ENCODE measurements at regions not wholly inside any gene's neighbourhood (a gene's known extent, or its start where the extent isn't known, plus 50 kb on each side); places are given as distances from the start of the nearest gene placed in this dataset.

GRCh38 chr6:19479551-19479950 lies 357.6 kb upstream of the ID4 start:
- DNase-seq: no peak

DNA sequence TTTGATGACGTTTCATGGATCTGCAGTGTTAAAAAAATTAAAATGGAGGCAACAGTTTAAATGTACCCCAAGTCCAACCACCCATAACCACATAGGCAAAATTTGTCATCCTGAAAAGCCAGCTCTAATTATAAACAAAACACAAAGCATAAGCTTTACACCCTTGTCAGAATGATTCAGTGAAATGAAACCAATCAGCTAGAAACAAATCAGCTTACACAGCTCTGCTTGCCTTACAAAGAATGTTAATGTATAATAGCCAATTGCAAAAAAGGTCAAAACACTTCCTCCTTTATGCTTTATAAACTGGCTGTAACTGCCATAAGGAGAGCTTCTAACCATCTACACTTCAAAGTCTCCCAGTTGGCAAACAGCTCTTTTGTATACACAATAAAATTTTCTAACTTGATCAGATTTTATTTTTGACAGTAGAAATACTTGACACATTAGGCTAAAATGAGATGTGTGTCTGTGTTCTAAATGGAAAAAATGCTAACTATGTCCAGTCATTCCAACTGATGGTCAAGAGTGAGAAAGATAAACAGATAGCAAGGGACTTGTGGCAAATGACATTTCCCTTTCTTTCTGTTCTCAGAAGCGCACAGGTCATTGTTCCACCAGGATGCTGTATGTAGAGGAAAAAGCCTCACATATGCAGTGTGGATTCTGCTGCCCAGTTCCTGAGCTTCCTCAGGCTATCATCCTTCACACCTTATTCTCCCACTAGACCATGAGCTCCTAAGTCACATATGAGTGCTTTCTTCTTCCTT lies 344.3 kb upstream of the ID4 start:
- DNase-seq: no peak

GRCh38 chr6:19501737-19502245 lies 335.4 kb upstream of the ID4 start:
- DNase-seq: no peak

GRCh38 chr6:19502301-19502700 lies 334.9 kb upstream of the ID4 start:
- DNase-seq: no peak

- DNase-seq: no peak
Measured at GRCh38 chr6:19515939-19516338, 321.2 kb upstream of the ID4 start.

DNA sequence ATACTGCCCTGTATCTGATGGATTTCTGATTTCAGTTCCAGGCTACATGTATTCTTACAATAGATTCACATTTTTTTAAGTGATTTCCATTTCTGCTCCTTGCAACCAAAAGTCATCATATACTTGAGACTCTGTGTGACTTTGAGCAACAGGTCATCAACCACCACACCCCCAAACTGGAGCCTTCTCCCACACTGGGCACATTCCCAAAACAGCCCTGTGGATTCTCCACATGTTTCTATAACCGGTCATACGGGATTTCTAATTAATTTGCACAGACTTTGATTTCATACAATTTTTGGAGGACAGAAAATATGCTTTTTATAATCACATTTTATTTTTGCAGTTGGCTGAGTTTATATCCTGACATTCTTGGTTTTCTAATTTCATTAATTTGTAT lies 317.2 kb upstream of the ID4 start:
- DNase-seq: no peak

DNA sequence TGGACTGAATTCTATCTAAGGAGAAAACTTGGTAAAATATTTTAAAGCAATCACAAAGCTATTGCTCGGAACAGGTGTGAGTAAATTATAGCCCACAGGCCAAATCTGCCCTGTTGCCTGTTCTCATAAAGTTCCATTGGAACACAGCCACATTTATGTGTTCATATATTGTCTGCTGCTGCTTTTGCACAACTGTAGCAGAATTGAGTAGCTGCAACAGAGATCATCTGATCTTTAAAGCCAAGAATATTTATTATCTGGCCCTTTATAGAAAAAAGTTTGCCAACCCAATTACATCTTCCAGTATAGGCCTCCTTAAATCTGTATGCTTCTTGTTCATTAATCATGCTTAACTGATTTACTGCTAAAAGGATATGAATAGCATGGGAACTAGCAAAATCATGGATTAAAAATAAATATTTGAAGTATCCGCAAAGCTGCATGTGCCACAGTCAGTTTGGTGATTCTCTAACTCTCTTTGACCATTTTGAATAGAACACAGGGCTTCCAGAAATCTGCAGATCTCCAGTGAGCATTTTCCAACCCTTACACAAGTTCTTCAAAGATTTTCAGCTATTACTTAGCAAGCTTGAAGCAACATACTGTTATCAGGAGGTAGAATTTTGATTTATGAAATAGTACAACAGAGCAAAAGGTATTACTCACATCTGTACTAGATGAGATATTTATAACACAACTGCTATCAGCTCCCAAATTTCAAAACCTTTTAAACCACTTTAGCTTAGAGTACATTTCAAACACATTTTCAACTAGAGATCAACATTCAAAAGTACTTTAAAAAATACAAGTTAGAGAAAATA lies 312.6 kb upstream of the ID4 start:
- peak in 1 of 2 experiments; percentile 42 for DNase-seq

DNA sequence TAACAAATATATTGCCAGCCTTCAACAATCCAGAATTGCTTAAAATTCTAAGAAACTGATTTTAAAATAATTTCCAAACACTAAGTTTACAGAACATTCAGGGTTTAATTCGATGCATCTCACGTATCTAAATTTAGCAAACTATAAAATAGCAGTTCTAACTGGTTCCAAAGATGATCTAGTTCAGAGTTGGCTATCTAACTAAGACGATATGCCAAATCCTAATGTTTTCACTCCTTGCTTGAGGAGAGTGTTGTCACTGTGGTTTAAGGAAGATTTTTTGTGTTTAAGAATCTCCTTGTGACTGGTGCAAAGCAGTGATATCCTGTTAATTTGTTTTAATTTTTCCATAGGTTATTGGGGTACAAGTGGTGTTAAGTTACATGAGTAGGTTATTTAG lies 311.5 kb upstream of the ID4 start:
- no peak for DNase-seq

DNA sequence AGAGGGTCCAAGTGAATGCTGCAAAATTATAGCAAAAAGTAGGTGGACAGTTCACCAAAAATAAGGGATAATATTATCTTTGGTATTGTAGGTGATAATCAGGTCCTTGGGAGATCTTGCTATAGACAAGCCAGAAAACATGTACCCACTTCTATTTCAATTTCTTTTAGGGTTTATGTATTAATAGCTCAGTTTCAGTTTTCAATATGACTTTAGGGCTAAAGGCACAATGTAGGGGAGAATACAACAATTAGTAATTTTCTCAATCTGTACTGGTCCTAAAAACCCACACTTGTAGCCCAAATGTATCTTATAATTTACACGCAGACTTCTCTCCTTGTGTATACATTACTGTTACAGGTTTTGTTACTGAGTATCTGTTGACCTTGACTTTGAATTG lies 307.0 kb upstream of the ID4 start:
- DNase-seq: no peak

GRCh38 chr6:19535351-19535750 lies 301.8 kb upstream of the ID4 start:
- DNase-seq: peak; percentile 29 to 50

- DNase-seq: peak in 1 of 2 experiments; percentile 43
Measured at GRCh38 chr6:19536838-19537237, 300.3 kb upstream of the ID4 start.

GRCh38 chr6:19538096-19538495 lies 299.1 kb upstream of the ID4 start:
- DNase-seq: peak; percentile 93 to 98

DNA sequence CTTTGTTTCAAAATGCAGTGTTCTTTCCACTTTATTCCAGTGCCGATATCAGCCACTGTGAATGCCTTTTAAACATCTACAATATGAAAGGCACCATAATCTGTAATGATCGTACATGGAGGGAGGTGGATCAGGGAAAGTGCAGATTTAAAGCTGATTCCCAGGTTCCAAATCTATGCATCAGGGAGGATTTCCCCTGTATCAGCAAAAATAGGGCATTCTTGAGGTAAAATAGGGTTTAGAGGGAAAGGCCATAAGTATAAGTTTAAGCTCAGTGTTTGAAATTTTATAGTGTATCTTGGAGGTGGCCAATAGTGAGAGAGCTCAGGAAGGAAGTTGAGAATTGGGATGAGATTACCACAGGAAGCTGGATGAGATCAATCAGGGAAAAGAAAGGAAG lies 289.7 kb upstream of the ID4 start:
- no peak for DNase-seq

DNA sequence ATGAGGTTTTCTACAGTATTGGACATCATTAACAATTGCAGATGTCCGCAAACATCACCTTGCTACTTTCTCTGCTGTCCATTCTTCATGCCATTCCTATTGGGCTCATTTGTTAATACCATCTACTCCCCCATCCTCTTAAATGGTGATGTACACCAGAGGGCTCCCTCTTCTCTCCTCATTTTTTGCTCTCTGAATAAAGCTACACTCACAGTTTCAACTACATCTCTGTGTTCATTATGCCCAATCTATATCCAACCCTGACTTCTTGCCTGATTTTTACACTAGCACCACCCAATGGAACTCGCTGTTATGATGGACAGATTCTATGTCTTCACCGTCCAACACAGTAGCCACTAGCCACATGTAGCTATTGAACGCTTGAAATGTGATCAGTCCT lies 288.1 kb upstream of the ID4 start:
- no peak for DNase-seq

- DNase-seq: no peak
Measured at GRCh38 chr6:19550380-19550779, 286.8 kb upstream of the ID4 start.

- no peak for DNase-seq
Measured at GRCh38 chr6:19551611-19552010, 285.6 kb upstream of the ID4 start.

- DNase-seq: no peak
Measured at GRCh38 chr6:19552076-19552475, 285.1 kb upstream of the ID4 start.

GRCh38 chr6:19552588-19552987 lies 284.6 kb upstream of the ID4 start:
- DNase-seq: no peak

- peak; percentile 79 to 91 for DNase-seq
Measured at GRCh38 chr6:19554356-19555225, 282.6 kb upstream of the ID4 start.

DNA sequence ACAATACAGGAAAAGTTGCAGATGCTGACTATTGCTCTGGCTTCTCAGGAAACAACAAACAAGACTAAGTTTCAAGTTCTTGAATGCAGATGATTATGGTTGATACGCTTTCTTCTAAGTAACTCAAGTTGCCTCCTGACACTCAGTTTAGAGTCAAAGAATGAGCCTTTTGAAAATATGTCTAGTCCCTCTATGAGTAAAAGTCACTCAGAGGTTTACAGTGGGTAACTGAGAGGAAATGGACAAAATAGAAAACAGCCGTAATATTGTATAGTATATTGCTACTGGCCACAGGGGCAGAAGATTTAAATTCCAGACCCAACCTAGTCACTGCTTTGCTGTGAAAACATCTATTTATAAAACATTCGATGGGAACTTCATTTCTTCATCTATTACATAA lies 280.0 kb upstream of the ID4 start:
- no peak for DNase-seq

DNA sequence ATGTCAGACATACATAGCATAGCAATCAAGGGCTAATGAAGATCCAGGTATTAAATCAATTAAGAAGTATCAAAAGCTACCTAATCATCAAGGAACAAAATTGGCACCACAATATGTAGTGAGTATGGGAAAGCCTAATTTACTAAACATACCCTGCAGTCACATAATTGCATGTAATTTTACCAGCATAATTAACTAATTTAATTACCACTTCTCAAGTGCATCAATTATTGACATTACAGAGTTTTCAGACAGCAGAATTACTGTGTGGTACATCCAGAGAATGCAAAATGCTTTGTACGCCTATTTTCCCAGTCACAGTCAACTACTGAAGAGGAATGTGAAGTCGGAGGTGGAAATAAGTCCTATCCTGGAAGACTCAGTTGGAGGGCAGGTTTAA lies 279.0 kb upstream of the ID4 start:
- DNase-seq: no peak

DNA sequence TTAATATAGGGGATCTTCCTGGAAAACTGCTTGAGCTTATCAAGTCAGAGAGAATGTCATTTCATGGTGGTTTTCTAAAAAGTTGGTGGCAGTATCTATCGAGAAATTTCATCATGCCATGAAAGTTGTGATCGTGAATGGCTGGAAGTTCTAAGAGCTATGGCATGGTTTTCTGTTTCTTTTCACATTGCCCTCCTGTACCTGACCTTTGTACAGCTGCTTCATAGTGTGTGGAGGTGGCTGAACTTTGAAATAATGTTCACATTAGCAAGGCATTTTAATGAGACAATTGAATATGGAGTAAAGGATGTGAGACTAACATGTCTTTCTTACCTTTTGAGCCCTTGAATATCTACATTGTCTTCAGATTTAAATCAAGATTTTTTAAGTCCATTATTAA lies 278.2 kb upstream of the ID4 start:
- no peak for DNase-seq

DNA sequence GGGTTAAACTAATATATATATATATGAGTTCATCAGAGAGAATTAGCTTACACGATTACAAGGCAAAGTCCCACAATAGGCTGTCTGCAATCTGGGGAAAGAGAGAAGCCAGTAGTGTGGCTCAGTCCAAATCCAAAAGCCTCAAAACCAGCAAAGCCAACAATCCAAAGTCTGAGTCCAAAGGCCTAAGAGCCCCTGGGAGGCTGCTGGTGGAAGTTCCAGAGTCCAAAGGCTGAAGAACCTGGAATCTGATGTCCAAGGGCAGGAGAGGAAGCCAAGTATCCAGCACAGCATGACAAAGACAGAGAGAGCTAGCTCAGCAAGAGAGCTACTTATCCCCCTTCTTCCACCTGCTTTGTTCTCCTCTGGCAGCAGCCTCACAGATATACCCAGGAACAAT lies 274.7 kb upstream of the ID4 start:
- no peak for DNase-seq

All from NCI-H2081 (cell line).